ENCODE measurements at regions not wholly inside any gene's neighbourhood (a gene's known extent, or its start where the extent isn't known, plus 50 kb on each side); places are given as distances from the start of the nearest gene placed in this dataset.

- Histone ChIP-seq H3K4me3 (no peak overlapping the region), H3K4me1 (no peaks in the 10 kb centered on the region), H3K27me3 (no peaks in the 10 kb centered on the region), H3K27ac (no peak overlapping the region), H3K36me3 (no peaks in the 10 kb centered on the region), H3K9me3 (no peaks in the 10 kb centered on the region)
- intact Hi-C loops (cut with DNase I; ENCODE audit: low total_unique reads): no loop called here
- DNase-seq: no peak
- no peak for TF ChIP-seq CTCF (IDR thresholded peaks at IDR 0.05)
- TF ChIP-seq POLR2A (IDR thresholded peaks at IDR 0.05): no peak
Observed at GRCh38 chr11:26777372-26777808, 55.5 kb upstream of the SLC5A12 start.

GRCh38 chr11:26778000-26778757 is 56.3 kb upstream of the SLC5A12 start:
- Histone ChIP-seq H3K4me1 (no peaks in the 10 kb centered on the region), H3K4me3 (no peak overlapping the region), H3K27me3 (no peaks in the 10 kb centered on the region), H3K36me3 (no peaks in the 10 kb centered on the region), H3K27ac (peak overlapping the region in 1 of 2 donors; percentile 9), H3K9me3 (no peaks in the 10 kb centered on the region)
- TF ChIP-seq POLR2A (IDR thresholded peaks at IDR 0.05): no peak
- TF ChIP-seq CTCF (IDR thresholded peaks at IDR 0.05): no peak
- intact Hi-C loops (cut with DNase I; ENCODE audit: low total_unique reads): no loop called here
- DNase-seq: peak in 1 of 2 donors; percentile 17

DNA sequence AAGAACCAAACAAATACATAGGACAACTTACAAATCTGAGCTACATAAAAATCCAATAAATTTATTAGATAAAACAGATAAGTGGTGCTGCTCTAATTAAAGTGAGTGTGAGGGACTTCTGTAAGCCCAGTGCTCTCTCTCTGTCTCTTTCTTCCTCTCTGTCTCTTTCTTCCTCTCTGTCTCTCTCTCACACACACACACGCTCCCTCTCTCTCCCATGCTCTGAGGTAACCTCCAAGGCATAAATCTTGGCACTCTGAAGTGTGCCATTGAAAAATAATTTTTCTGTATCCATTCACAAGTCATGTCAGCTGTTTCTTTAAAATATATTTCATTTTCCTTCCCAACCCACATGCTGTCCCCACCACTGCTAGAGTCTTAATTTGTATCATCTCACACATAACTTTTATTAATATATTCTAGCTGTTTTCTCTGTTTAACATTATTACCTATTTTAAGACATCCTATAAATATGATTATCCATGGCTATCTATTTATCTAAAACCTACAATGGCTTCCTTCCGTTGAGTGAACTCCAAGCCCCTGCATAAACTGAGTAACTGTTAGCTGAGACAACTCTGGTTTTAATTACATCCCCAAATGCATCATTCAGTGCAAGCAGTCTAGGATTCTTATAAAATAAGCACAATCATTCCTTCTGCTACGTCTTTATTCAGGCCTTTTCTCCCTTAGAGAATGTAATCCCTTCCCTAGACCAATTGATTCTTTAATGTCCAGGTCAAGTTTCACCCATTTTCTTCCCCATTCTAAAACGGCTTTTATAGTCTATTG is 57.4 kb upstream of the SLC5A12 start:
- no peaks in the 10 kb centered on the region for H3K36me3 ChIP-seq
- no peak for DNase-seq
- intact Hi-C loops (cut with DNase I; ENCODE audit: low total_unique reads): no loop called here

DNA sequence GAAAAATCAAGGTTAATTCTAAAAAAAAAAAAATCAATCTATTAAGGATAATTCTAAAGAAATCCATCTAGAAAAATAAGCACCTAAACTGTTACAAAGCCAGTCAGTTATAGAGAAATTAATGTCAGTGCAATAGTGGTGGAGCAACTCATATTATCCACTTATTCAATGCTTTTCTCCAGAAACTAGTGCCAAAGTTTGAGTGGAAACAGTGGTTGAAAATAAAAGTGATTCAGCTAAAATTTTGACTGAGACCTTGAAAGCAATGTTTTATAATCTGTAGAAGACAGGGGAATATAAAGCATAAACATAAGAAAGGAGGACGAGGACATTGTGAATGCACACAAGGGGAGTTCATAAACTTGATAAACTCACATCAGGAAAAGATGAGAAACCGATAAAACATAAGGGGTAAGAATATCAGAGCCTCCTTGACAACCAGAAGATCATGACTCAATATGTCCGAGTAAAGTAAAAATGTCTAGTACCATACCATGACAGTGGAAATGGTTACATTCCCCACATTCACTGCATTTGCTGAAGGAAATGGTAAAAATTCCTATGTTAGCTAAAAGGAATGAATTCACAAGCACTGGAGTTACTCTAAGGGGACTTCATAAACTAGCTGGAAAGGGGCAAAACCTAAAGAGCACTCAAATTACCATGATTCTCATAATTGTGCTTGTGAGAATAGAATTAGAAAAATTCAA is 58.7 kb upstream of the SLC5A12 start:
- Histone ChIP-seq H3K27me3 (no peaks in the 10 kb centered on the region), H3K27ac (no peak overlapping the region), H3K4me3 (no peak overlapping the region), H3K4me1 (no peaks in the 10 kb centered on the region), H3K36me3 (no peaks in the 10 kb centered on the region), H3K9me3 (no peaks in the 10 kb centered on the region)
- intact Hi-C loops (cut with DNase I; ENCODE audit: low total_unique reads): no loop called here
- DNase-seq: no peak
- no peak for TF ChIP-seq CTCF (IDR thresholded peaks at IDR 0.05)
- TF ChIP-seq POLR2A (IDR thresholded peaks at IDR 0.05): no peak

More for the DNA sequence above, 57.4 kb upstream of the SLC5A12 start:
- H3K27ac ChIP-seq: no peak overlapping the region
- H3K4me1 ChIP-seq: no peaks in the 10 kb centered on the region
- no peaks in the 10 kb centered on the region for H3K9me3 ChIP-seq
- TF ChIP-seq POLR2A (IDR thresholded peaks at IDR 0.05): no peak
- TF ChIP-seq CTCF (IDR thresholded peaks at IDR 0.05): no peak
- H3K27me3 ChIP-seq: no peaks in the 10 kb centered on the region
- no peak overlapping the region for H3K4me3 ChIP-seq
